ENCODE measurements at regions not wholly inside any gene's neighbourhood (a gene's known extent, or its start where the extent isn't known, plus 50 kb on each side); places are given as distances from the start of the nearest gene placed in this dataset.

- Histone ChIP-seq H3K36me3 (ENCODE audit: control insufficient read depth in 1 of 2, insufficient read depth in 2 of 2, low read length in 2 of 2) (no peaks in the 10 kb centered on the region), H3K4me3 (ENCODE audit: low read depth in 1 of 2, low read length in 2 of 2) (no peak overlapping the region), H3K27me3 (ENCODE audit: low read depth, low read length) (no peaks in the 10 kb centered on the region), H3K4me1 (ENCODE audit: control insufficient read depth in 1 of 2, insufficient read depth in 2 of 2, low read length in 2 of 2) (no peaks in the 10 kb centered on the region), H3K9me3 (ENCODE audit: control insufficient read depth in 1 of 2, low read length in 2 of 2) (no peaks in the 10 kb centered on the region), H3K27ac (ENCODE audit: low read length) (no peak overlapping the region)
These were observed 255.2 kb downstream of the NR2F2 start for GRCh38 chr15:96585484-96586386.

GRCh38 chr15:96586901-96587300 lies 256.4 kb downstream of the NR2F2 start:
- no peak overlapping the region for H3K27ac ChIP-seq (ENCODE audit: low read length)
- H3K27me3 ChIP-seq (ENCODE audit: low read depth, low read length), result no peaks in the 10 kb centered on the region
- H3K4me1 ChIP-seq (ENCODE audit: control insufficient read depth in 1 of 2, insufficient read depth in 2 of 2, low read length in 2 of 2), result no peaks in the 10 kb centered on the region
- H3K4me3 ChIP-seq (ENCODE audit: low read depth in 1 of 2, low read length in 2 of 2), result no peak overlapping the region
- H3K9me3 ChIP-seq (ENCODE audit: control insufficient read depth in 1 of 2, low read length in 2 of 2), result no peaks in the 10 kb centered on the region
- H3K36me3 ChIP-seq (ENCODE audit: control insufficient read depth in 1 of 2, insufficient read depth in 2 of 2, low read length in 2 of 2), result no peaks in the 10 kb centered on the region

- H3K27me3 ChIP-seq (ENCODE audit: low read depth, low read length), result no peaks in the 10 kb centered on the region
- H3K27ac ChIP-seq (ENCODE audit: low read length), result no peak overlapping the region
- no peaks in the 10 kb centered on the region for H3K4me1 ChIP-seq (ENCODE audit: control insufficient read depth in 1 of 2, insufficient read depth in 2 of 2, low read length in 2 of 2)
- no peaks in the 10 kb centered on the region for H3K36me3 ChIP-seq (ENCODE audit: control insufficient read depth in 1 of 2, insufficient read depth in 2 of 2, low read length in 2 of 2)
- H3K9me3 ChIP-seq (ENCODE audit: control insufficient read depth in 1 of 2, low read length in 2 of 2), result no peaks in the 10 kb centered on the region
- H3K4me3 ChIP-seq (ENCODE audit: low read depth in 1 of 2, low read length in 2 of 2), result no peak overlapping the region
These were observed 259.4 kb downstream of the NR2F2 start for GRCh38 chr15:96589864-96590263.

DNA sequence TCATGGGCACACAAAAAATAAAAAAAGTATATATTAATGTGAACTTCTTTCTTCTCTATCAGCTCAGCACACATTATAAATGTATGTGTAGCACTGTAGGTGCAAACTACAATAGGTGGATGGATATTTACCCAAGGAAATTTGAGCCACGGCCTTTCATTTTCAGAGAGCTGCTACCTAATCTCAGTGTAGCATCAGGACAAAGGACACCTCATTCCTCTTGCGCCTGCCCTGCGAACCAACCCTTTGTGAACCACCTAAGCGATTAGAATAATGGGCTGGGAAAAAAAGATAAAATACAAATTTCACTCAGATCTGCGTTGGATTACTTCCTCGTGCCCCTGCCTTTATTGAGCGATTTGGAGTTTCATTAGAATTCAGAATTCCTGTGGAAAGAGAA lies 263.2 kb downstream of the NR2F2 start:
- Histone ChIP-seq H3K4me1 (ENCODE audit: control insufficient read depth in 1 of 2, insufficient read depth in 2 of 2, low read length in 2 of 2) (no peaks in the 10 kb centered on the region), H3K27ac (ENCODE audit: low read length) (no peak overlapping the region), H3K27me3 (ENCODE audit: low read depth, low read length) (no peaks in the 10 kb centered on the region), H3K4me3 (ENCODE audit: low read depth in 1 of 2, low read length in 2 of 2) (no peak overlapping the region), H3K36me3 (ENCODE audit: control insufficient read depth in 1 of 2, insufficient read depth in 2 of 2, low read length in 2 of 2) (no peaks in the 10 kb centered on the region), H3K9me3 (ENCODE audit: control insufficient read depth in 1 of 2, low read length in 2 of 2) (no peaks in the 10 kb centered on the region)

GRCh38 chr15:96595951-96596350 lies 265.5 kb downstream of the NR2F2 start:
- no peaks in the 10 kb centered on the region for H3K9me3 ChIP-seq (ENCODE audit: control insufficient read depth in 1 of 2, low read length in 2 of 2)
- no peak overlapping the region for H3K27ac ChIP-seq (ENCODE audit: low read length)
- no peaks in the 10 kb centered on the region for H3K27me3 ChIP-seq (ENCODE audit: low read depth, low read length)
- no peaks in the 10 kb centered on the region for H3K4me1 ChIP-seq (ENCODE audit: control insufficient read depth in 1 of 2, insufficient read depth in 2 of 2, low read length in 2 of 2)
- H3K4me3 ChIP-seq (ENCODE audit: low read depth in 1 of 2, low read length in 2 of 2), result no peak overlapping the region
- H3K36me3 ChIP-seq (ENCODE audit: control insufficient read depth in 1 of 2, insufficient read depth in 2 of 2, low read length in 2 of 2), result no peaks in the 10 kb centered on the region

GRCh38 chr15:96598514-96598913 lies 268.0 kb downstream of the NR2F2 start:
- no peaks in the 10 kb centered on the region for H3K4me1 ChIP-seq (ENCODE audit: control insufficient read depth in 1 of 2, insufficient read depth in 2 of 2, low read length in 2 of 2)
- no peaks in the 10 kb centered on the region for H3K9me3 ChIP-seq (ENCODE audit: control insufficient read depth in 1 of 2, low read length in 2 of 2)
- no peak overlapping the region for H3K4me3 ChIP-seq (ENCODE audit: low read depth in 1 of 2, low read length in 2 of 2)
- H3K27ac ChIP-seq (ENCODE audit: low read length), result no peak overlapping the region
- H3K27me3 ChIP-seq (ENCODE audit: low read depth, low read length), result no peaks in the 10 kb centered on the region
- H3K36me3 ChIP-seq (ENCODE audit: control insufficient read depth in 1 of 2, insufficient read depth in 2 of 2, low read length in 2 of 2), result no peaks in the 10 kb centered on the region

DNA sequence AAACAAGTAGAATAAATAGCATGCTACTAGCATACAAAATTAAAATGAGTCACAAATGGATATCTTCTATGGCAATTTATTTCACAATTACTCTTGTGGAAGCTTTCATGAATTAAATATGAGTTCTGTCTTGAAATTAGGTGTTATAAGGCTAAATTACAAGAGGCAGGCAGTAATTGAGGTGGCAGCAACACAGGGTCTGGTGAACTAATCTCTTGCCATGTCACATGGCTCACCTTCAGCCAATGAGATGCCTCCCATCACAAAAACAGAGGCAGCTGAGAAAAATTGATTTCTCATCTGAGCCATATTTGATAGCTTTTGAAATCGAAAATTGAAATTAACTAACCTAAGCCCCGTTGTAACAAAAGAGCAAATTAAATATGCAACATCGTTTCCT lies 268.8 kb downstream of the NR2F2 start:
- Histone ChIP-seq H3K36me3 (ENCODE audit: control insufficient read depth in 1 of 2, insufficient read depth in 2 of 2, low read length in 2 of 2) (no peaks in the 10 kb centered on the region), H3K4me1 (ENCODE audit: control insufficient read depth in 1 of 2, insufficient read depth in 2 of 2, low read length in 2 of 2) (no peaks in the 10 kb centered on the region), H3K27me3 (ENCODE audit: low read depth, low read length) (no peaks in the 10 kb centered on the region), H3K27ac (ENCODE audit: low read length) (no peak overlapping the region), H3K9me3 (ENCODE audit: control insufficient read depth in 1 of 2, low read length in 2 of 2) (no peaks in the 10 kb centered on the region), H3K4me3 (ENCODE audit: low read depth in 1 of 2, low read length in 2 of 2) (no peak overlapping the region)

DNA sequence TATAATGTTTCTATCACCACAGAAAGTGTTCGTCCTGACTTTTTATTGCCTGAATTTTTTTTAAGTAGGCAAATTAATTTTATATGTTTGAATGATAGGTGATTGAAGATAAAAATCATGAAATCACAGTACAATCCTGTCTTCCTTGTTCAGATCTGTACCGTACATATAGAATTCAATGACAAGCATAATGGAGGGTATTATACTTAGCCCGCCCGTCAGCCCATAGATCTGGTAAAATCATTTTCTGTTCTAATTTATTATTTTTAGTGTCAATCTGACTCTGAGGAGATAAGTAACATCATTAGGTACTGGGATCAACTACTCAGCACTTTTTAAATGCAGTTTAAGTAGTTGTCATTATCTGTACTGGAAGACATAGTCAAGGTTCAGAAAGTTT lies 269.9 kb downstream of the NR2F2 start:
- H3K9me3 ChIP-seq (ENCODE audit: control insufficient read depth in 1 of 2, low read length in 2 of 2), result no peaks in the 10 kb centered on the region
- H3K27me3 ChIP-seq (ENCODE audit: low read depth, low read length), result no peaks in the 10 kb centered on the region
- no peaks in the 10 kb centered on the region for H3K4me1 ChIP-seq (ENCODE audit: control insufficient read depth in 1 of 2, insufficient read depth in 2 of 2, low read length in 2 of 2)
- no peak overlapping the region for H3K4me3 ChIP-seq (ENCODE audit: low read depth in 1 of 2, low read length in 2 of 2)
- H3K27ac ChIP-seq (ENCODE audit: low read length), result no peak overlapping the region
- no peaks in the 10 kb centered on the region for H3K36me3 ChIP-seq (ENCODE audit: control insufficient read depth in 1 of 2, insufficient read depth in 2 of 2, low read length in 2 of 2)

DNA sequence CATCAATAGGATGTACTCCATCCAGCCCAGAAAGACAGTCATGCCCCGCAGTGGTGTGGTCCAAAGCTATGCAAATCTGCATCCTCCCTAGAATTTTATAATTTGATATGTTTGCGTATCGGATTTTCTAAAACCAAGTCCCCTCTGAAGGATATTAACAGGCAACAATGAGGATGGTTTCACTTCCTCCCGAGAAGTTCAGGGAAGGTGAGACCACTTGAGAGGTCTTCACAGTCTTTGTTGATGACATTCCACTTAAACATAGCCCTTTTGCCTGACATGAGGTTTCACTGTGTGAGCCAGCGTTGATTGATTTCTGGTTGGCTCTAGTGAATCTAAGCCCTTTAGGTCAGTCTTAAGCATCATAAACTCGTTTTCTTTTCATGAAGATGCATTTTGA lies 276.1 kb downstream of the NR2F2 start:
- Histone ChIP-seq H3K9me3 (ENCODE audit: control insufficient read depth in 1 of 2, low read length in 2 of 2) (no peaks in the 10 kb centered on the region), H3K4me1 (ENCODE audit: control insufficient read depth in 1 of 2, insufficient read depth in 2 of 2, low read length in 2 of 2) (no peaks in the 10 kb centered on the region), H3K27me3 (ENCODE audit: low read depth, low read length) (no peaks in the 10 kb centered on the region), H3K4me3 (ENCODE audit: low read depth in 1 of 2, low read length in 2 of 2) (no peak overlapping the region), H3K36me3 (ENCODE audit: control insufficient read depth in 1 of 2, insufficient read depth in 2 of 2, low read length in 2 of 2) (no peaks in the 10 kb centered on the region), H3K27ac (ENCODE audit: low read length) (no peak overlapping the region)

DNA sequence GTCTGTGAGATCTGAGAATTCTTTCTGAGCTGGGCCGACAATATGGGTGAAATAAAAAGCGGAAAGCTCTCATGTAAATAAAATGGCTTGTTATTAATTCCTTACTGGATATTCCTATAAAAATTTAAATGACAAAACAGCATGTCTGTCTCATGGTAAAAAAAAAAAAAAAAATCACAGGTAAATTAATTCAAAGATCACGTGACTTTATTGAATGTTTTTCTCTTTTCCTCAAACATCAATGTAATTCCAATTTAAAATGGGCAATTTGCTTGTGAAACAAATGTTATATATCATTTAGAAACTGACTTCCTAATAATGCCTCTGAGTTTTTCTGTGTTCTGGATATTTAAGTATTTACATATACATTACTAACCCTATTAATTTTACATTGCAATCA lies 280.3 kb downstream of the NR2F2 start:
- Histone ChIP-seq H3K27ac (ENCODE audit: low read length) (no peak overlapping the region), H3K27me3 (ENCODE audit: low read depth, low read length) (no peaks in the 10 kb centered on the region), H3K4me1 (ENCODE audit: control insufficient read depth in 1 of 2, insufficient read depth in 2 of 2, low read length in 2 of 2) (no peaks in the 10 kb centered on the region), H3K36me3 (ENCODE audit: control insufficient read depth in 1 of 2, insufficient read depth in 2 of 2, low read length in 2 of 2) (no peaks in the 10 kb centered on the region), H3K9me3 (ENCODE audit: control insufficient read depth in 1 of 2, low read length in 2 of 2) (no peaks in the 10 kb centered on the region), H3K4me3 (ENCODE audit: low read depth in 1 of 2, low read length in 2 of 2) (no peak overlapping the region)

- no peaks in the 10 kb centered on the region for H3K4me1 ChIP-seq (ENCODE audit: control insufficient read depth in 1 of 2, insufficient read depth in 2 of 2, low read length in 2 of 2)
- no peaks in the 10 kb centered on the region for H3K9me3 ChIP-seq (ENCODE audit: control insufficient read depth in 1 of 2, low read length in 2 of 2)
- no peaks in the 10 kb centered on the region for H3K36me3 ChIP-seq (ENCODE audit: control insufficient read depth in 1 of 2, insufficient read depth in 2 of 2, low read length in 2 of 2)
- H3K27ac ChIP-seq (ENCODE audit: low read length), result no peak overlapping the region
- H3K4me3 ChIP-seq (ENCODE audit: low read depth in 1 of 2, low read length in 2 of 2), result no peak overlapping the region
- no peaks in the 10 kb centered on the region for H3K27me3 ChIP-seq (ENCODE audit: low read depth, low read length)
These were observed 282.4 kb downstream of the NR2F2 start for GRCh38 chr15:96612917-96613316.

GRCh38 chr15:96619174-96619573 lies 288.7 kb downstream of the NR2F2 start:
- Histone ChIP-seq H3K4me3 (ENCODE audit: low read depth in 1 of 2, low read length in 2 of 2) (no peak overlapping the region), H3K27ac (ENCODE audit: low read length) (no peak overlapping the region), H3K27me3 (ENCODE audit: low read depth, low read length) (no peaks in the 10 kb centered on the region), H3K9me3 (ENCODE audit: control insufficient read depth in 1 of 2, low read length in 2 of 2) (no peaks in the 10 kb centered on the region), H3K4me1 (ENCODE audit: control insufficient read depth in 1 of 2, insufficient read depth in 2 of 2, low read length in 2 of 2) (no peaks in the 10 kb centered on the region), H3K36me3 (ENCODE audit: control insufficient read depth in 1 of 2, insufficient read depth in 2 of 2, low read length in 2 of 2) (no peaks in the 10 kb centered on the region)
